NOMO-1 treated with dmso at 0.1 percent for 144 hours (cell line): ENCODE measurements at regions not wholly inside any gene's neighbourhood (a gene's known extent, or its start where the extent isn't known, plus 50 kb on each side); places are given as distances from the start of the nearest gene placed in this dataset.

Experiments used
- DNase-seq: peaks from one replicate; lab custom pipeline; 2025; ENCODE audit not compliant: unreplicated experiment; lab: John Stamatoyannopoulos, UW

DNA sequence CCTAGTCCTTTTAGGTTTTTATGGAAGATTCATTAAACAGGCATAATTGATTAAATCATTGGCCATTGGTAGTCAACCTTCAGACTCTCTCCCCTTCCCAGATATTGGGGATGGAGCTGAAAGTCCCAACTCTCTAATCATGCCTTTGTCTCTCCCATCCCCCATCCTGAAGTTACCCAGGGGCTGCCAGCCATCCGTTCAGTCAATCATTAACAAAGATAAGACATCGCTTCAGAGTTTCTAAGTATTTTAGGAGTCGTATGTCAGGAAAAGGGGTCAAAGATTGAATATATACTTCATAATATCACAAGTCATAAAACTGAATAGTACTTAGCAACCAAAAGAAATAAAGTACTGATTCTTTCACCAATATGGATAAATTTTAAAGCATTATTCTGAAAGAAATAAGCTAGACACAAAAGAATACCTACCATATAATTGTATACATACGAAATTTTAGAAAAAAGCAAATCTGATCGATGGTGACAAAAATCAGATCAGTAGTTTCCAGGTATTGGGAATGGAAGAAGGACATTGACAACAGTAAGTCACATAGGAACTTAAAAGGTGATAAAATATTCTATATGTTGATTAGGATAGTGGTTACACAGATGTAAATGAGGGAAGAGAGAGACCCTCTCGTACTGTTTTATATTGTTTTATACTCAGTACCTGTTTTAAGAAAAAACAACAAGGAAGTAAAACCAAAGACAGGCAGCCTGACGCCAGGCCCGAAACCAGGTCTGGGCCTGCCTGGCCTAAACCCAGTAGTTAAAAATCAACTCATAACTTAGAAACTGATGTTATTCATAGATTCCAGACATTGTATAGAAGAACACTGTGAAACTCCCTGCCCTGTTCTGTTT is 414.4 kb downstream of the DAD1 start:
- no peak for DNase-seq

DNA sequence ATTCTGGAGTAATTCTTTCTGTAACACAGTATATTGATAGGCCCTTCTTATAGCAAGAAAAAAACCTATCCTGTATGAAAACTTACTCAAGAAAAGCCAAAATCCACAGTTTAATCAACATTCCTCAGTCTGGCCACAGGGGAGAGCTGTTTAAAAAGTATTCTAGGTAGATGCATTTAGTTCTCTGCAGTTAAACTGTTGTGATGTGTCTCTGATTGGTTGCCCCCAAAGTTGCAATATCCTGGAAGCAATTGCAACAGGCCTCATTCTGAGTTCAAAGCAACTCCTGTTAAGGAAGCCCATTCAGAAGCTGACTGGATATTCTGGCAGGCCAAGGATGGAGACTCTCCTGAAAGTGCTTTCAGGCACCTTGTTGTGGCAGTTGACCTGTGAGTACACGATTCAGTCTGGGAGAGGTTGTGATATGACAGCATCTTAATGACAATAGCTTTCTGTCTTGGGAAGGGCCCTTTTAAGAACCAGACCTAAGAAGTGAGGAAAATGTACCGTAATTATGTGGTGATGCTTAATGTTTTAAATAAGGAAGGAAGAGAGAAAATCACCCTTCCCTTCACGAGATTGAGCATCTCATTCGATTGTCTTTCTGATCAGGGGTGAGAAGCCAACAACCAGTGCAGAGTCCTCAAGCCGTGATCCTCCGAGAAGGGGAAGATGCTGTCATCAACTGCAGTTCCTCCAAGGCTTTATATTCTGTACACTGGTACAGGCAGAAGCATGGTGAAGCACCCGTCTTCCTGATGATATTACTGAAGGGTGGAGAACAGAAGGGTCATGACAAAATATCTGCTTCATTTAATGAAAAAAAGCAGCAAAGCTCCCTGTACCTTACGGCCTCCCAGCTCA is 420.7 kb downstream of the DAD1 start:
- DNase-seq: no peak

DNA sequence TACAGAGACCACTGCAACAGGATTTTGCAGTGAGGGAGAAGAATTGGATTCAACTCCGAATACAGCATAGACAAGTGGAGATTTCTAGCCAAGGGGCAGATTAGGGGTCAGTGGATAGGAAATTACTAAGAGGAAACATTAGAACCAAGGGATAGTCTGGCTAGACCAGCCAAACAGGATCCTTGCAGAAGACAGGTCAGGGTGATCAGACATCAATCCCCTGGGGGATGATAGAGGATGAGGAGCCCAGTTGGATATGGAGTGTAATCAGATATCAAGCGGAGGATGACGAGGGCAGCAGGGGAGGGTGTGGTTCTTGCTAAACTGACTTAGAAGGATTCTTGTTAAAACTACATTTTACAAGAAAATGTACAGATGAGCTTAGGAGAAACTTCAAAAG is 424.4 kb downstream of the DAD1 start:
- DNase-seq: no peak

DNA sequence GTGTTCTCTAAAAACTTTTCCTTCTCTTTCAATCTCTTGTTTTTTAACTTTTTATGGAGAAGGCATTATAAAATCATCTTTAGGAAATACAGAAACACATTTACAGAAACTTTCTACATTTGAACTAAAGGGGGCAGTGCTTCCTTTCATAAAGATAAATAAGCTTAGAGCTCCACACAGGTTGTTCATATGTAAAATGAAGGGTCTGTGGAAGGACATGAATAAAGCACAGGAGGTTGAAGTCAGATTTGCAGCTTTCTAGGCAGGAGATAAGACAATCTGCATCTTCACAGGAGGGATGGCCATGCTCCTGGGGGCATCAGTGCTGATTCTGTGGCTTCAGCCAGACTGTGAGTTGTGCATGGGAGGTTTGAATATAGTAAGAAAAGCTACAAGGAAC is 426.0 kb downstream of the DAD1 start:
- DNase-seq: no peak

DNA sequence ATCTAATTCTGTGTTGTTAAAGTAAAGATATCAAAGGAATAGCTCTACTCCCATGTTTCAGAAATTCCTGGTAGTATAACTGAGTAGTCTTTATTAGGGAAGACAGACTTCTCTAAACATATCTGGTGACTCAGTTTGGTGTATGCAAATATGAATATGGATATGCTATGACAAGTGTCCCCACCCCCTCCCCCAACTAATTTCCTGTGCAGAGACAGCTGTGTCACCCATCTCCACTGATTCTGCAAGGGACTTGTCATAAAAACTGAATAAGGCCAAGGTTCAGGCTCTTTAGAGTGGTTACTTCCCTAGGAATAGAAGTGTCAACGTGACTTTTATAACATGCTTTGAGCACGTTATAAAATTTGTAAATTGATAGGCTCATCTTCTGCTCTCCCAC is 429.1 kb downstream of the DAD1 start:
- DNase-seq: no peak

DNA sequence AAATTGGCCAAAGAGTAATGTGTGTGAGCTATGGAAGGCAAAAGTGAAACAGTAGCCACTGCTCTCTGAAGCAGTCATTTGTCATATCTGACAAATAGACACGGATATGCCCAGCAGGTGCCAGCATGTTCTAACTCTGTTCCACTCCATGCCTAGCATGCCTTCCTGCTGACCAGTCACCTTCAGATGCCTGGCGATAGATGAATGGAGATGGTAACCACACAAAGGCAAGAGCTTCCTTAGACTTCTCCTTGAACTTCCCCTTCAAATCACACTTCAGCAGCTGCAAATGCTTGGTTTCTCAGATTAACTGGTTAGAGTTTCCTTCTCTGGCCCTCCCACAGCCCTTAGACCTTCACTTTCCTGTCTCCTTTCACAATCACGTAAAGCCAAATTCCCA is 429.9 kb downstream of the DAD1 start:
- no peak for DNase-seq

DNA sequence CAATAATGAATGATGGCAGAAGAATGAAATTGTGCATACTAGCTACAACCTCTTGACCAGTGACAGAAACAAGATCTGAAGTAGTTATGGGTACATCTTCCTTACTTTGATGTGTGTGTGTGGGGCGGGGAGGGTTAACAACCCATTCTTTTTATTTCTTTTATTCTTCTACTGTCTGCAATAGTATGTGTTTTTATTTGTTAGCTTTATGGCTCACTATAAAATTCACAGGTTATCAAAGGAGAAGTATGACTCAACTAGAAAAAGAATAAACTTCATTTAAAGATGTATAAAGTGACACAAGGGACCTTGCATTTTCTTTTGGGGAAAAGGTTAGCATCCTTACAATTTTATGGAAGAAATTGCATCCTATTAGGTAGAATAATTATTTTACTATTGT is 430.5 kb downstream of the DAD1 start:
- no peak for DNase-seq

DNA sequence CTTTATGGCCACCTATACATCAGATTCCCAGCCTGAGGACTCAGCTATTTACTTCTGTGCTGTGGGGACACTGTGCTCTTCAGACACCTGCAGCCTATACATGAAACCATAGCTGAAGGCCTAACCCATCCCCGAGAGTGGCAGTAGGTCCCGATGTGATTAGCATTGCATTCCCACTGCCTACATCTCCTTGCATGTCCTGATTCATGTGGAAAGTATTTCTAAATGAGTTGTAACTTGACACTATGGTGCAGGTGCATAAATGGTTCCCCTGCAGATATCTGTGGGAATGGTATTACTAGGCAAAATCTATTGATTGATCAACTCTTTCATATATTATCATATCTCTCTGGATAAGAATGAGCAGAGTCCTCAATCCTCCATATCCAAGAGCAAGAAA is 433.5 kb downstream of the DAD1 start:
- no peak for DNase-seq

DNA sequence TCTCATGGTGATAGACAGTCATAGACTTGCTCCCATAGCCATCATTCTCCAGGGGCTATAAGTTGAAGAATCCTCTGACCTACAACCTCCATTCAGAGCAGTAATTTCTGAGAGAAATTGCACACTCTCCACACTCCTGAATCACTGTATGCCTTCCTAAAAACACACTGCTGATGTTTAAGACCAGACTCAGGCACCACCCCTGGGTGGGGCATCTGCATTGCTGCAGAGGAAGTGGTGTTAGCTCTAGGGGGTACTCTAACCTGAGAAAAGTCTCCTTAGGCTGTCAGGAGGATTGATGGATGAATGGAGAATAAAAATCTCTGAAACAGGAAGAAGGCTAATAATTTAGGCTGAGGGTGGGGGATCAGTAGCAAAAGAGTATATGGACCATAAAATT is 436.1 kb downstream of the DAD1 start:
- DNase-seq: no peak

DNA sequence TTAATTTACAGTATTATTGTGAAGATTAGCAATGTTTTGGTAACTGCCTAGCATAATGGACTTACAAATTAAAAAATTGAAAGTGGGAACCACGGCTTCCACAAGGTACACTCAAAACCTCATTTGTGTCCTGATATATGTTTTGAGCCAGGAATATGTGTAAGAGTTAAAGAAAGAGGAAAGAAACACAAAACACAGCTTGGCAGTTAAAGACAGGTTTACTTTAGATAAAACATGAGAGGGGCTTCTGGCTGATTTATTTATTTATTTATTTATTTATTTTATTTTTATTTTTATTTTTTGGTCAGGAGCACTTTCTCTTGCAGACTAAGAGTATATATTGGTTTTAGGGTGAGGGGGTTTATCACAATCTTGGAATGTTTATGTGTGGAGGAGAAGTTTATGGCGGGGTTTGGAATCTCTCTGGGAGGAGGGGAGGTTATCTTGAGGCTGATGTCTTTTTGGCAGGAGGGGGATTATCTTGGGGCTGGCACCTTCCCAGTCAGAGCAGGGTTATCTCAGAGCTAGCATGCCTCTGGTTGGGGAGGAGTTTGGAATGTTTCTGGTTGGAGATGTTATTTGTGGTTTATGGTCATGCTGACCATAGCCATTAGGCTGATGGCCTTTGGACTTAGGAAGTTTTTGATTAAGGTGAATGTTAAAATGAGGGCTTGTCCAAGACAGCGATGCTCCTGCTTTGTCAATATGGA is 436.7 kb downstream of the DAD1 start:
- DNase-seq: no peak

DNA sequence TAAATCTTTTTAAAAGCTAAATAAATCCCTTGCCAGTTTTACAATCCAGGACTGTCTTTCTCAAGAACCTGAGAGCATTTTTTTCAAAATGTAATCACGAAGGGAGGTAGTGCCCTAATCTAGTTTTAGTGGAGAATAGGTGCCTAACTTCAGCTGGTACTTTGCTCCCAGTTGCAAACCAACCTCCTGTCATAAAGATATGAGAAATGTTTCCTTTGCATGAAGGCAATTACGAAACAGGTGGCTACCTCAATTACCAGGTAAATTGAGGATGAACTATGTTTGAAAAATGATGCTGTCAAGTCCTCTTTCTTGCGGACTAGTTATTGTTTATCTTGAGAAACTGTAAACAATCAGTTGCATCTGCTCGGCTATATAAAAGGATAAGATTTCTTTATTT is 437.9 kb downstream of the DAD1 start:
- no peak for DNase-seq

DNA sequence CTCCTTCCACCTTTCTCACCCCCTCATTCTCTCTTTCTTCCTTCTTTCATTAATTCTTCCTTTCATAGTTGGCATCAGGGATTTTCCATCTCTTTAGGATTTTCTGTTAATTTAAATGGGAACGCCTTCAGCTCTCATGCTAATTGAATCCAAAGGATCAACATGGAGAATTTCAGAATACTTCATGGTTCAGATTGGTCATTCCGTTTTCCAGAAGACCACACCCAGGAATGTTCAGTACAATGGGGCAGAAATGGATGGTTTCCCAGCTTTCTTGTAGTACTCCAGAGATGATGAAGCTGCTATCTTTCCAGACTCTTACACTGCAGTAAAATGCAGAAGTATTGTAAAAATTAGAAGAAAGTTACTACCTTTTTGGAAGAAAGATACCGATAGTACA is 440.0 kb downstream of the DAD1 start:
- DNase-seq: no peak

DNA sequence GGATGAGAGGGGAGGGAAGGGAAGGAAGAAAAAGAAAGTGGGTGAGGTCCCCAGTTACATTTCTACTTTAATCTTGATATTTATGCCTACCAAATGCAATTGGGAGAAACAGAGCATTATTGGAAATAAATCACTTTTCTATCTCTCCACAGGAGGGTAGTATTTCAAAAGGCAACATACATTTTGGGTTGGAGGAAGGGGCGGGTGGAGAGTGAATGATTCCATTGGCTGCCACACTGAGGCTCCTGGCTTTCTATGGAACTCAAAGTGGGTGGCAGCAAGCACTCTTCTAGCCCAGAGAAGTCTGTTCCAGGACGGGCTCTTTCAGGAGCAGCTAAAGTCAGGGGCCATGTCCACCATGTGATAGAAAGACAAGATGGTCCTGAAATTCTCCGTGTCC is 441.3 kb downstream of the DAD1 start:
- DNase-seq: no peak

DNA sequence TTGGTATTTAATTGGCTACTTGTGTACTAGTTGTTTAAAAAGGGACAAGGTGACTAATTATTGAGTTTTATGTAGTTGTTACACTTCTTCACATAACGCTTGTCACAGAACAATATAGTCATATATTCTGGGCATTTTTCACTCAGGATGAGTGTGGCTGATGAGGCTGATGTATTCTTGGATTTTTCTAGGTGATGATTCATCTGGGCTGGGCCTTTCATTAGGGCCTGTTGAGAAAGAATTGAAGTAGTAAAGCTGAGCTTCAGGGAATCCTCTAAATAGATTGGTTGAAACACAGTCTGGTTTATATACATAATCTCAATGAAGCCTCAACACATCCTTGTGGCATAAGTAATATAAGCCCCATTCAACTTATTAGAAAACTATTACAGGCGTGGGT is 445.7 kb downstream of the DAD1 start:
- no peak for DNase-seq

DNA sequence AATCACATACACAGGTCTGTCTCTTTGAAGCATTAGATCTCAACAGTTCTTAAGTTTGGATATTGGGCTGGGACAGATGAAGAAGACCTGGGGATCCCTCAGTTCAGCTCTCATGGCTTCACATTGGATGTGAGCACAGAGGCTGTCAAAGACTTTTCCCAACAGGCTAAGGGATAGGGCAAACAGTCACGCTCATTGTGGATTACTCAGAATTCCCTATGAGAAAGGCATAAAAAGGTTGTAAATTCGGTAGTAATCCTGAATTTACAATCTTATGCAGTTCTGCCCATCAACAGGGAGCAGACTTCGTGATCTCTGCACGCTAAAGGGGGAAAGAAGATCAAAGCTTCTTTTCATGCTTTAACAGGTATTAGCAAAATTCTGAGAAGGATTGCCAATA is 448.4 kb downstream of the DAD1 start:
- DNase-seq: no peak

DNA sequence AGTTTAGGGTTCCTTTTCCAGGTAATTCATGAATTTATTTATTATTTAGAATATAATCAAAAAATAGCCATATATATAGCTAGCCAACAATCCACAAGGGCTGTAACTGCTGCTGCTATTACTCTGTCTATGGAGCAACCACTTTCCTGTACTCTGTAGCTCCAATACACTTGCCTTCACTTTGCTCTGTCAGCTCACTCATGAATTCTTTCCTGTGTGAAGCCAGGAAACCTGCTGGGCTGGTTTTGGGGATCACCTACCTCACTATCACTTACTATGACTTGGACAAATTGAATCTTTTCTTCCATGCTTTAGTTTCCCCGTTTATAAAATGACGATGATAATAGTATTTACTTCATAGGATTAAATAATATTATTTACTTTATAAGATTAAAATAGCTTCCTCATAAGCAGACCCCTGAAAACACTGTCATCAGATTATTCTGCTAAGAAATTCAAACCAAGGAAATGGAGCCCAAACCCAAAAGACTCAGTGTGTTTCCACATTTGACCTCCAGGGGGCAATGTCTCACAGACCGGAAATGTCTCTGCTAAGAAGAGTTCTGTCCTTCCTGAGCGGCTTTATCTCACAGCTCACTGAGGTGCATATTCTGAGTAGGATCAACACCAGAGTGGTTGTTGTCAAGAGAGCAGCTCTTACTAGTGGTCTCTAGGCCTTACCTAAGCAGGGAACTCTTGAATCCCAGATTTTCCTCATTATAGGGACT is 457.1 kb downstream of the DAD1 start:
- no peak for DNase-seq

DNA sequence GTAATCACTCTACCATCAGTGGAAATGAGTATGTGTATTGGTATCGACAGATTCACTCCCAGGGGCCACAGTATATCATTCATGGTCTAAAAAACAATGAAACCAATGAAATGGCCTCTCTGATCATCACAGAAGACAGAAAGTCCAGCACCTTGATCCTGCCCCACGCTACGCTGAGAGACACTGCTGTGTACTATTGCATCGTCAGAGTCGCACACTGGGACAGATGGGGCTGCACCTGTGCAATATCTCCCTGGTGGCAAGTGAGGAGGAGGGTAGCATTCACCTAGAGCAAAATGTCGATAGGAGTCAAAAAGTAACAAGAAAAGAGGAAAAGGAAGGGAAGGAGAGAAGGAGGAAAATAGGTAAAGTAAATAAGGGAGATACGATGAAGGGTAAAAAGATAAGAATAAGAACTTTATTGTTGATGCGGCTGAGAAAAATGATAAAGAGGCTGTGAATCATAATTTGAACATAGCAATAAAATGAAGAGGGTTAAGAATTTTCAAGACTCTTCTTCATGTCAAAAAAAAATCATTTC is 450.5 kb upstream of the OR4E1 start:
- DNase-seq: no peak

DNA sequence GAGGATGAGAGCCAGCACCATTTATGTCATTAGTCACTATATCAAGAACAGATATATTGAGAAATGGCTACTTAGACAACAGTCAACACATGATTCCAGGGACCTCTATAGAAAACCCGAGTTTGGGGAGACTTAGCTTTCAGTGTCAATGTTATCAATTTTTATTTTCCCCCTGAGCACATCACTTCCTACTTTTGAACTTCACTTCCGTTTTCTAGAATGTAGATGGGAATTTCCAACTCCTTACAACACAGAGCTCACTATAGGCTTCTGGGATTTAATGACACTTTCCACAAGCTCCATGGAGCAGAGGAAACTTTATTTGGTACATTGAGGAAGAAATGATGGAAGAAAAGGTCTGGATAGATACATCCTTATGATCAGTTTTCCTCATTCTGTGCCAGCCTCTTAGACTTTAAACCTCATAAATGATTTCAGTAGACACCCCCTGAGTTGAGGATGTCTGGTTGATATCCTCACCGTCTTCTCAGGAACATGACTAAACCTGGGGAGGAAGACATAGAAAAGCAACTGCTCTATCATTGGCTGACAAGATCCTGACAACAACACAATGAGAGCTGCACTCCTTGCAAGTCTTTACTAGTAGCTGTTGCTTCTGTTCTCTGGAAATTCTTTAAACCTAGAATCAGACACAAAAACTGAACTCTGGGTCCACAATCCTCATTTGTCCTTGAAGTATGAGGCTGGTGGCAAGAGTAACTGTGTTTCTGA is 449.4 kb upstream of the OR4E1 start:
- no peak for DNase-seq

DNA sequence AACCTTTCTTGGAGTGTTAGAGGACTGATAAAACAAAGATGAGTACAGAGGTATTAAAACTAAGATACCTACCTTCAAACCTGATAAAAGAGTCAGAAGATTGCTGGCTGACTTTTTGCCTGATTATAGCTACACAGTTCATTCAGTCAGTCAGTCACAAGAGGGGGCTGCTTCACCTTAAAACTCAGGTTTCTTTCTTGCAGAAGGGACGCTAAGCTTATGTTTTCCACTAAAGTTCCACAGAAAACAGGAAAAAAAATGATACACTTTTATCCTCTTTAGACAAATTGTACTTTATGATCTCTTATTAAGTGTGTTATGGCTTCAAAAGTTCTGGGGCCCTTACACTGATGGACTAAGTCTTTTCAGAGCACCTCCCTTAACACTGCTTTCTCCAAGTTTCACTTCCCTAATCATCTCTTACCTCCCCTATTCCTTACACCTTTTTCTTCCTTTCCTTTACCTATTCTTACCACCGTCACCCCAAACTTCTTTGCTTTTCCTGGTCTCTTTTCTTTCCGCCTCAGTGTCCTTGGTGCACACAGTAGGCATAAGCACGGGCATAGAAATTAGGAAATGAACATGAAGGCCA is 448.7 kb upstream of the OR4E1 start:
- no peak for DNase-seq
